Osteoblast (primary cell): ENCODE measurements at regions not wholly inside any gene's neighbourhood (a gene's known extent, or its start where the extent isn't known, plus 50 kb on each side); places are given as distances from the start of the nearest gene placed in this dataset.

Source experiments
- DNase-seq: peaks from one replicate; pipeline ENCODE4 v3.0.0; 2011; ENCODE audit warnings: low spot score, mixed read lengths; ENCODE audit not compliant: insufficient read length; ENCODE audit errors: missing footprints
- H2AFZ ChIP-seq: 2 replicates; pipeline ENCODE4 v1.6.0; 2011; ENCODE audit warnings: mild to moderate bottlenecking, low read length
- H3K27ac ChIP-seq: 2 replicates; pipeline ENCODE4 v1.5.1; 2011; ENCODE audit warnings: mild to moderate bottlenecking, low read depth, low read length, moderate library complexity
- H3K27me3 ChIP-seq: 2 replicates; pipeline ENCODE4 v1.6.0; 2012; ENCODE audit warnings: mild to moderate bottlenecking, control low read depth, inconsistent platforms, low read length, moderate library complexity; ENCODE audit not compliant: insufficient read depth
- H3K36me3 ChIP-seq: 2 replicates; pipeline ENCODE4 v1.5.1; 2011; ENCODE audit warnings: mild to moderate bottlenecking, low read length, control low read depth, moderate library complexity; ENCODE audit not compliant: insufficient read depth
- H3K4me1 ChIP-seq: 2 replicates; pipeline ENCODE4 v1.5.1; 2011; ENCODE audit warnings: mild to moderate bottlenecking, low read length, control low read depth, moderate library complexity; ENCODE audit not compliant: insufficient read depth
- H3K4me2 ChIP-seq: 2 replicates; pipeline ENCODE4 v1.6.0; 2011; ENCODE audit warnings: mild to moderate bottlenecking, low read length; ENCODE audit not compliant: insufficient read depth
- H3K4me3 ChIP-seq: fragments of 200-600 bp; sonication (generic); 3 replicates; pipeline ENCODE4 v1.5.1; 2012; ENCODE audit warnings: mild to moderate bottlenecking, low read length, inconsistent platforms; ENCODE audit not compliant: insufficient read depth
- H3K79me2 ChIP-seq: 2 replicates; pipeline ENCODE4 v1.6.0; 2012; ENCODE audit warnings: mild to moderate bottlenecking, low read length, control low read depth, inconsistent platforms; ENCODE audit not compliant: insufficient read depth
- H3K9me3 ChIP-seq: 2 replicates; pipeline ENCODE4 v1.5.1; 2011; ENCODE audit warnings: low read depth, low read length, control low read depth
- H4K20me1 ChIP-seq: 2 replicates; pipeline ENCODE4 v1.6.0; 2012; ENCODE audit warnings: mild to moderate bottlenecking, low read length, control low read depth; ENCODE audit not compliant: insufficient read depth
- CTCF ChIP-seq: IDR thresholded peaks from 2 replicates; pipeline ENCODE4 v1.5.1; 2011; ENCODE audit warnings: mild to moderate bottlenecking, low read depth, low read length, moderate library complexity; ENCODE audit errors: extremely low read depth

GRCh38 chr4:114034189-114034588 lies 54.7 kb upstream of the ARSJ start:
- no peak overlapping the region for H3K4me2 ChIP-seq
- H3K27ac ChIP-seq = no peak overlapping the region
- no peaks in the 10 kb centered on the region for H3K9me3 ChIP-seq
- no peaks in the 10 kb centered on the region for H3K4me1 ChIP-seq
- TF ChIP-seq CTCF = no peak
- DNase-seq = no peak
- H4K20me1 ChIP-seq = no peaks in the 10 kb centered on the region
- no peak overlapping the region for H3K4me3 ChIP-seq
- no peaks in the 10 kb centered on the region for H3K27me3 ChIP-seq
- H3K36me3 ChIP-seq = no peaks in the 10 kb centered on the region
- H2AFZ ChIP-seq = no peak overlapping the region
- no peaks in the 10 kb centered on the region for H3K79me2 ChIP-seq

GRCh38 chr4:114036426-114036825 lies 57.0 kb upstream of the ARSJ start:
- TF ChIP-seq CTCF = no peak
- H3K4me1 ChIP-seq = no peaks in the 10 kb centered on the region
- H3K9me3 ChIP-seq = no peaks in the 10 kb centered on the region
- DNase-seq = no peak
- H2AFZ ChIP-seq = no peak overlapping the region
- no peaks in the 10 kb centered on the region for H4K20me1 ChIP-seq
- no peak overlapping the region for H3K4me2 ChIP-seq
- H3K27ac ChIP-seq = no peak overlapping the region
- H3K36me3 ChIP-seq = no peaks in the 10 kb centered on the region
- H3K27me3 ChIP-seq = no peaks in the 10 kb centered on the region
- no peaks in the 10 kb centered on the region for H3K79me2 ChIP-seq
- H3K4me3 ChIP-seq = no peak overlapping the region

- Histone ChIP-seq H3K27ac (no peak overlapping the region), H3K4me1 (no peaks in the 10 kb centered on the region), H3K27me3 (no peaks in the 10 kb centered on the region), H3K36me3 (no peaks in the 10 kb centered on the region), H4K20me1 (no peaks in the 10 kb centered on the region), H3K4me3 (no peak overlapping the region), H3K9me3 (no peaks in the 10 kb centered on the region), H3K4me2 (no peak overlapping the region), H3K79me2 (no peaks in the 10 kb centered on the region), H2AFZ (no peak overlapping the region)
- TF ChIP-seq CTCF = no peak
- no peak for DNase-seq
Measured at GRCh38 chr4:114036864-114037263, 57.4 kb upstream of the ARSJ start.

- DNase-seq = no peak
- Histone ChIP-seq H3K27me3 (no peaks in the 10 kb centered on the region), H3K36me3 (no peaks in the 10 kb centered on the region), H3K79me2 (no peaks in the 10 kb centered on the region), H3K4me2 (no peak overlapping the region), H3K4me1 (no peaks in the 10 kb centered on the region), H2AFZ (no peak overlapping the region), H3K9me3 (no peaks in the 10 kb centered on the region), H3K27ac (no peak overlapping the region), H4K20me1 (no peaks in the 10 kb centered on the region), H3K4me3 (no peak overlapping the region)
- TF ChIP-seq CTCF = no peak
Measured at GRCh38 chr4:114037988-114038387, 58.5 kb upstream of the ARSJ start.
